Myocyte (in vitro differentiated cells): ENCODE measurements at regions not wholly inside any gene's neighbourhood (a gene's known extent, or its start where the extent isn't known, plus 50 kb on each side); places are given as distances from the start of the nearest gene placed in this dataset.

Source experiments
- DNase-seq: peaks from one replicate; pipeline ENCODE4 v3.0.0-alpha.2; 2012; ENCODE audit warnings: low read depth

DNA sequence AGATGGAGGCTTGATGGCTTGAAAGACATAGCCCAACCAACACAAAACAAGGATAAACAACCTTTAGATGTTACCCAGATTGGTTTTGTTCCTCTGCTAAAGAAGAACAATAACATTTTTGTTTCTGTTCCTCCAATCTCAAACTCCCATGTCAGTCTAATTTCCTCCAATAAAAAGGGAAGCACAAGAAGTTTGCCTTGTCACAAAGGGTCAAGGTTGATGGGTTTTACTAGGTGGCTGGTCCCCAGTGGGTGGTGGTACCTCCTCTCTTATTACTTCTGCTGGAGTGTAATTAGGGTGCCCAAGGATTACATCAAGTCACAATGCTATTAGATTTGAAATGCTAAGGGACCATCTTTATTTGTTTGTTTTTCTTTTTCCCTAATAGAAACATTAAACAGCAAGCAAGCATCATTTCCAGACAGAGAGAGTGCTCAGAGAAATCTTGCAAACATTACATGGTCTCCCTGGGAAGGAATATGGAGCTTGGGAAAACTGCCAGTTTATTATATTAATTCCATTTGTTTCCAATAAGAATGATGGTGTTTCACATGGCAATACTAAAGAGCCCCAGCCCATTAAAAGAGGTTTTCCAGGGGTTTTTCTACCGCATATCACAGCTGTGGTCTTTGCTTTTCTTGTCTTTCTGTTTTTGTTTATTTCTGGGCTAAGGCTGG, 78.3 kb upstream of the AOAH start:
- no peak for DNase-seq

DNA sequence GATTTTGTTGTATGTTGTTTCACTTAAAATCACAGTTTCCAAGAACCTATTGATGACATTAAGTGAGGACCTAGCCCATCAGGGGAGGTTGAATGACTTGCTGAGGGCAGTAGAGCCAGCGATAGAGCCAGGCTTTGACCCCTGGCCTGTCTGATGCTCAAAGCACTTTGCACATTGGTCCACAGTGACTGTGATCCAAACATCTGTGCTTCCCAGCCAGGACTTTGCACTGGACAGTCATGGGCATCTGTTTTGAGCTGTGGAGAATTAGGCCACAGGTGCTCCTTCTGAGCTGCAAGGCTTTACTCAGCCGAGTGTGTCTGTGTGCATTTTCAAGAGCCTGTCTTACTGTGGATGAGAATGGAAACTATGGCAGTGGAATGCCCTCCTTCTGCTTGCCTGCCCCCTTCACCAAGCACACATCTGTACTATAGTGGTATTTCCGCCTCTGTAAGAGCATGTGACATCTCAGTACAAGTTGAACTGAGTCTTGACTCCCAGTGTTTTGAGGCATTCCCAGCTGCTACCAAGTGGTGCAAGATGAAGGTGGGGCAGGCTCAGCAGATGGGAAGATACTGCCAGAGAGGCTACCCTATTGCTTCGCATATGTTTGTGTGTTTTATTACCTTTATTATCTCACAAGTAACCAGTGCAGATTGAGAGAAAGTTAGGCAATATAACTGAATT, 72.7 kb upstream of the AOAH start:
- no peak for DNase-seq

DNA sequence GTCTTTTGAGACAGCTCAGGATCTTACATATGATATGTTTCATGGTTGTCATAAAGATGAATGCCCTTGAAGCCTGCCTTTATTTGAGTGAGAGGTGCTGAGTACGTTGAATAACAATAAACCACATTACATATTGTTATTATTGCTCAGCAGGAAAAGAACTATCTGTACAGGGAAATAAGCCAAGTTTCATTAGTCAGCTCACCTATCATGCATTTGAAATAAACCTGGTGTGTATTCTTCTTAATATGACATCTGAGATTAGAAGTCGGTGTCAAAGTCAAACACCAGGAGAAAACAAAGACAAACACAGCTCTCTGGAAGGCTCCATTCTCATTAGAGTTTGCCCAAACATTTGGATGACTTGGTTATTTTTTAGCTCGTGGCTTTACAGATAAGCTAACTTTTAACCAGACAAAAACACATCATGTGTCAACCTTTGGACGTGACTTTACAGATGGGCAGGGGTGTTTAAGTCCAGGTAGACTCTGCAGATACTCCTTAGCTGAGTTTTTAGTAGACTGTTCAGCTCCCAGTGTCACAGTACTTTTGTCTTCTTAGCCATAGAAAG, 71.2 kb upstream of the AOAH start:
- DNase-seq, result no peak

DNA sequence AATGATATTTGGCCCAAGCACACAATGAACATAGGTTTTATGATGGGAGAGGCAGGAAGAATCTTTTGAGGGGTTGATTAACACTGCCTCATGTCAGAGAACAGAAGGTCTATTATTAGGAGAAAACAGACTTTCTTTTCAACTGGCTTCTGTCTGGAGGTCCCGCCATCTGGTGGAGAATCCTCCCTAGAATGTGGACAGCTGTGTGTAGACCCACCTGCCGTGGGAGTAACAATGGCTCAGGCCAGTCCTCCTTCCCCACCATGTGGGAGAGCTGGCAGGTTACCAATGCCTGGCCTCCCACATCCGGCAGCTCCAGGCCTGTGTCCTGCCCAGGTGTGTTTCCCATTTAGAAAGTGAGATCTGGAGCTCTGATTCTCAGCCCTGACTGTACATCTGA, 70.4 kb upstream of the AOAH start:
- DNase-seq, result peak; percentile 3

DNA sequence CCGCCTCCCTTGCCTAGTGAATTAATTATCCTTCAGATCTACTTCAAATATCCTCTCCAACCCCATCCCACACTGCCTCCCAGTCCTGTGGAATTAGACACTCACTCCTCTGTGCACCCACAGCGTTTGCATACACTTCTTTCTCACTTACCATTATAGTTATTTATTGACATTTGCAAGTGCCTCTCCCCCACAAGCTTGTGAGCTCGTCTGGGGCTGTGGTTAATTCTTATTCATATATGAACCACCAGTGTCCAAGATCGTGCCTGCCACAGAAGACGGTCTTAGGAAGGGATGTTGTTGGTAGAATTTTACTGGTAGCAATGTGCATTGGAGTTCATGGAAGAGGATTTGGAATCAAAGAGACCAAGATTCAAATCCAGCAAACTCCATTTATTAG, 68.1 kb upstream of the AOAH start:
- no peak for DNase-seq

DNA sequence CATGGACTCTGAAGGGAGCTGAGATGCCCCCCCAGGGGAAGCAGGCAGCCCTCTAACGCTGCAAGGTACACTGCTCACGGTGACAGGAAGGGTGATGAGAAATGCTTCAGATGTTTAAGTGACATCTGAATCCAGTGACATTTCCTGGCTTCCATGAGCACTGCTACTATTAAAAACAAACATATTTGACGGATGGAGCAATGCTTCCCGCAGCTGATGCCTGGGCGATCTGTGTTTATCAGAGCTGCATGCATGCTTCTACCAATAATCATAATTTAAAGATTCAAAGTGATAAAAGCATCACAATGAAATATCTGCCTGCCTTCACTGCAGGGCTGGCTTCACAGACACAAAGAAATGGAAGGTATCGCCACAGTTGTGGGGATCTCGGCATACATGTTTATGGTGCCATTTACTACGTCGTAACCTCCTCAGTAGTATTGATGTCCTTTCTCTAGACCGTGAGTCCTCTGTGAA, 66.1 kb upstream of the AOAH start:
- no peak for DNase-seq

DNA sequence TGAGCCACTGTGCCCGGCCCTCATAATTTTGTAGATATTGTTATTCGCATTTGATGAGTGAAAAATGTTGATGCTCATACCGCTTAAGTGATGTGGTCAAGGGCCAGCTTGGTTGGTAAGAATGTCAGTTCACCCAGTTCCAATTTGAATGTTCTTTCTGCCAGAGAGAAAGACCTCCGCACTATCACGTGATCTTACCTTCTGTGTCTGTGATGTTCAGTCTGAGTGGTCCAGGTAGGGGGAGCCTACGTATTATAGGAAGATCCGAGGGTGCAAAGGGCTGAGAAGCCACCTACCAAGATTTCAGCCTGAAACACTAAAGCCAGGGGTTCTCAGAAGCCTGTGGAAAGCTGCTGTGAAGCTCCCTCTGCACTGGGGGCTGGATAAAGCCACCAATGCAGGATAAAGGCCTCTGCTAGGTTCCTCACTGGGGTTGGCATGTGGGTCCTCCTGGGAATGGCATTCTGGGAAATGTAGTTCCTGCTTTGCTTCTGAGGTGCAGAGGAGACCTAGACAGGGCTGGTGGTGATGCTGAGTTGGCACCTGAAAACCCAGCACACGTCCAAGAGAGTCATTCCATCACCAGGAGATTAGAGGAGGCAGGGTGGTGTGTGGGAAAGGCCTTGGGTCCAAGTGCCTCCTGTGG, 64.7 kb upstream of the AOAH start:
- no peak for DNase-seq

DNA sequence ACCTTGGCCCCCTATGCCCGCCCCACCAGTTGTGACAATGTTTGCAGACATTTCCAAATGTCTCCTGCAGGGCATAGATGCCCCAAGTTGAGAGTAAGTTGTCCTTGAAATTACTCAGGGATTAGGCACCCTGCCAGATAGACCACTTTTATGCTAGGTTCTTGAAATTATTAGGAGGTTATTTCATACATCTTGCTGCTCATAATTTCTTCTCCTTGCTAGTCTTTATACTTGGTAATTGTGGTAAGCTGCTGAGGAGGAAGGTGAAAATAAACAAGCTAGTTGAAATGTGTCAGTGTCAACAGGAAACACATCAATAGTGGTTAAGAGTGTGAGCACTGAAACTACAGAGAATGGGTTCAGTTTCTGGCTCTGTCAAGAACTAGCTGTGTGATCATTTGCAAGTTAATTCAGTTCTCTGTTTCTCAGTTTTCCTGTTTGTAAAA, 63.7 kb upstream of the AOAH start:
- no peak for DNase-seq

DNA sequence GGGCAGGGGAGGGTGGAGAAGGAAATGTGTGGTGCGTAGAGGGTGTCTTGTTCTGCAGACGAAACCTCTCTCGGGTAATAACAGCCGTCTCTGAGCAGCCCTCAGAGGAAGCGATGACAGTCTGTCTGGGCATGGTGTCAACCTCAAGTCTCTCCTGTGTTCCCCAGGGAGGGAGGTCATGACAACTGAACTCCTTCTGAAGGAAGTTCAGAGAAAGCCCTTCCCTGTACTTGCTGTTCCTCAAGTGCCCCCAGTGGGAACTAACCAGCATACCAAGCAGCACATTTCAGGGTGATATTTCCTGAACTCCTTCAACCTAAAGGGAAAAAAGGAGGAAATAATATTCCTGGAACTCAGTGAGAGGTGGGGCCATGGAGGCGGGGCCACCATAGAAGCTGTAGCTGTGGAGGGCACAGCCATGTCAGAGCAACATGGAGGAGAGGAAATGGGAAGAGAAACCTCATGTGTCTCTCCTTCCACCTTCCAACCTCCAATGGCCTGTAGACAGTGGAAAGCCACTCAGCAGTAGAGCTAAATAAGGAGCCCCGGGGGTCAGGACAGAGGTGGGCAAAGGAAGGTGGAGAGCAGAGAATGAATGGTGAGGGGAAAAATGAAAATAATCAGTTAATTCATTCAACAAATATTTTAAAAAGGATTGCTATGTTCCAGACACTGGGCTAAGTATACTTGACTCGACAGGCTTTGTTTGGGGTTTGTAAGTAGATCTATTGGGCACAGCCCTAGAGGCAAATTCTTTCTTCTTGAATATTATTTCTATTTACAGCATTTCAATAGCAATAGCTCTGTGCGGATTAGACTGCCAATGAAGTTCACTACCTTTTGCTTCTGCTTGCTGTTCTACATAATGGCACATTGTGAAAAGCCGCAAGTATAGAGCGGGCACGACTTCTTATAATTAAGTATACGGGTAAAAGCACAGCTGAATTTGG, 61.0 kb upstream of the AOAH start:
- no peak for DNase-seq

DNA sequence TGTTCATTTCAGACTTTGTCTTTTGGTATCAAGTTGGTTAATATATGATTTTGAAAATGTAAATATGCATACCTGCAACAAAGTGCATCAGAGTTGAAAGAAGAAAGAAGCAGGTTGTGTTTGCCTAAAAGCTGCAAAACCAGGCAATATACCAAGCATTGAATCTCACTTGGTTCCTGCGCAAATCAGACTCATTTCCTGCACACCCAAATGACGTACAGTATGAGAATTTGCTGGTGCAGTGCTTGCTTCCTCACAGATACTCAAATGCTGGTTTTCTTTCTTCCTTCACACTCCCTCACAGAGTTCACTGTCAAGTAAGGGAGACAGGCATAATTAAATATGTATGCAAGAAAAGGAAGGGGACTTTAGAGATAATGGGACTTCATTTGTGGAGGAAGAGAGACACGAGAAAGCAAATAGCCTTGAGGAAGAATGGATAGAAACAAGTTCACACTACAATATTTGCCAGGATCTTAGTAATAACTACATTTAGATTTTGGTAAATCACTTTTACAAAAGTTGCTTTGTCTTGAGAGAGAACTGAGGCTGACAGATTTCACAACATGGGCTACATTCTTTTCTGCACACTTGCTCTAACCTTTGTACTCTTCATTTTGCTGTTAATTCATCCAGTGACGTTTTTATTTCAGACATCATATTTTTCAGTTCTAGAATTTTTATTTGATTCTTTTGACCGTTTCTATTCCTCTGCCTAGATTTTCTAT, 56.9 kb upstream of the AOAH start:
- no peak for DNase-seq

DNA sequence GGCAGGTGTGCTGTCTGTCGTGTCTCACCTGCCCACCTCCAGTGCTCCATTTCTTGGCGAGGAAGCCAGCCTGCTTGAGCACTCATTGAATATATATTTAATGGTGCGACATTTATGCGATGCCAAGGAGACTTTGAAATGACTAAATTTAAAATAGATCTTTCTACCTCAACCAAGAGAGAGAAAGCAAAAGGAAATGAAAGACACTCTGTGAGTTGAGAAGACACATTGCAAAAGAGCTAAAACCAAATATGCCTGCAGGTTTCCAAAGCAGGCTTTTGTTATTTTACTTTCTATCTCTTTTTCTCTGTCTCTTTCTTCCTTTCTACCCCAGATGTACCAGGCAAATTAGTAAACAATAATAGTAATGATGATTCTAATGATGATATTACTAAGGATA, 53.6 kb upstream of the AOAH start:
- no peak for DNase-seq

DNA sequence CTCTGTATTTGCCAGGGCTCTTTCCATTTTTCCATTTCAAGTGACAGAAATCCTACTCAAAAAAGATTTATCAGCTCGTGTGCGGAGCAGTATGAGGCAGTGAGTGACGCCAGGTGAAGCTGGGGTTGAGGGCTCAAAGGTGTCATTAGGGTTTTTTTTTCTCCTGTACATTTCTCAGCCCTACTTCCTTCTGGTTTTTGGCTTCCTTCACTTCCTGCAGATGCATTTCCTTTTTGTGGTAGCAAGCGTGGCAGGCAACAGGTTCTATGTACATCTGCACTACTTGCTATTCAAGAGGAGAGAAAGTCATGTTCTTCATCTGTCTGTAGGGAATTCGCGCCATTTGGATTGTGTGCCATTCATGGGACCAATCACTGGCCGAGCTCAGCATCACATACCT, 52.8 kb upstream of the AOAH start:
- DNase-seq, result no peak

DNA sequence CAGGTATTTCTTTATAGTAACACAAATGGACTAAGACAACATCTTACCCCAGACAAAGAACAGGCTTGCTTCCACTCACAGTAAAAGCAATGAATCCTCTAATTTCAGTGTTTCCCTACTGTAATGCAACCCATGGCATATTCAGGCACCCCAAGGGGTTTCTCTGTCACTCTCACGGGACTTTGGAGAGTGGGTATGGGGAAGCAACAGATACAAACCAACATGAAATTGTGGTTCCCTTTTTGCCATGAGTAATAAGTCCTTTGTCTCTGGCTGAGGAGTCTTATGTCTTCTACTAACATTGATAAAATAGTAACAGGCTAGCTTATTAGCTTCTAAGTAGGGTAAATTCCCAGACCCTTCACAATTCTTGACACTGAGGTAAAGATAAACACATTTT, 51.4 kb upstream of the AOAH start:
- DNase-seq, result no peak

DNA sequence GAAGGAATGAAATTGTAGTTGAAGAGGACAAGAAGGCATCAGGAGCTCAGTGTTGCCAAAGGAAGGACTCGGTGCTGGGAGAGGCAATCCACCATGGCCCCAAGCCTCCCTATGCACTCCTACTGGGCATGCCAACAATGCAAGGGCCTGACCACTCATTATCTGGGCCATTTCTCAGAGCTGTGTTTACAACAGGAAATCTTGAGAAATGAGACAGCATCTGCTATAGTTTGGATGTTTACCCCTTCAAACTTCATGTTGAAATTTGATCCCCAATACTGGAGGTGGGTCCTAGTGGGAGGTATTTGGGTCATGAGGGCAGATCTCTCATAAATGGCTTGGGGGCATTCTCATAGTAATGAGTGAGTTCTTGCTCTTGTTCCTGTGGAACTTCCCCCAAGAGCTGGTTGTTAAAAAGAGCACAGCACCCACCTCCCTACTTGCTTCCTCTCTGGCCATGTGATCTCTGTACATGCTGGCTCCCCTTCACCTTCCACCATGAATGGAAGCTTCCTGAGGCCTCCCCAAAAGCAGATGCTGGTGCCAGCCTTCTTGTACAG, 50.8 kb upstream of the AOAH start:
- DNase-seq, result no peak
